ENCODE measurements at regions not wholly inside any gene's neighbourhood (a gene's known extent, or its start where the extent isn't known, plus 50 kb on each side); places are given as distances from the start of the nearest gene placed in this dataset.

- no peak for DNase-seq
These were observed 645.2 kb upstream of the EPHA6 start for GRCh38 chr3:96169111-96169766.

- no peak for DNase-seq
These were observed 641.5 kb upstream of the EPHA6 start for GRCh38 chr3:96172917-96173316.

GRCh38 chr3:96175500-96175899 lies 638.9 kb upstream of the EPHA6 start:
- no peak for DNase-seq

GRCh38 chr3:96182756-96183155 lies 631.6 kb upstream of the EPHA6 start:
- DNase-seq: no peak

GRCh38 chr3:96183871-96184270 lies 630.5 kb upstream of the EPHA6 start:
- DNase-seq: no peak

GRCh38 chr3:96190024-96190616 lies 624.3 kb upstream of the EPHA6 start:
- DNase-seq: no peak

- no peak for DNase-seq
These were observed 621.3 kb upstream of the EPHA6 start for GRCh38 chr3:96192966-96193550.

GRCh38 chr3:96200897-96201296 lies 613.5 kb upstream of the EPHA6 start:
- no peak for DNase-seq

GRCh38 chr3:96201463-96201862 lies 612.9 kb upstream of the EPHA6 start:
- DNase-seq: no peak

GRCh38 chr3:96202181-96202580 lies 612.2 kb upstream of the EPHA6 start:
- DNase-seq: no peak

GRCh38 chr3:96209699-96210098 lies 604.7 kb upstream of the EPHA6 start:
- DNase-seq: no peak

GRCh38 chr3:96213393-96213792 lies 601.0 kb upstream of the EPHA6 start:
- DNase-seq: no peak

- no peak for DNase-seq
These were observed 599.5 kb upstream of the EPHA6 start for GRCh38 chr3:96214941-96215340.

- no peak for DNase-seq
These were observed 588.9 kb upstream of the EPHA6 start for GRCh38 chr3:96225494-96225893.

GRCh38 chr3:96233679-96234078 lies 580.7 kb upstream of the EPHA6 start:
- DNase-seq: no peak

- DNase-seq: no peak
These were observed 577.9 kb upstream of the EPHA6 start for GRCh38 chr3:96236522-96236921.

GRCh38 chr3:96259299-96259698 lies 555.1 kb upstream of the EPHA6 start:
- no peak for DNase-seq

GRCh38 chr3:96264701-96265100 lies 549.7 kb upstream of the EPHA6 start:
- no peak for DNase-seq

- DNase-seq: no peak
These were observed 547.8 kb upstream of the EPHA6 start for GRCh38 chr3:96266395-96267190.

- no peak for DNase-seq
These were observed 546.8 kb upstream of the EPHA6 start for GRCh38 chr3:96267577-96267976.

- DNase-seq: no peak
These were observed 520.3 kb upstream of the EPHA6 start for GRCh38 chr3:96294143-96294542.

- no peak for DNase-seq
These were observed 513.7 kb upstream of the EPHA6 start for GRCh38 chr3:96300743-96301142.

- no peak for DNase-seq
These were observed 495.2 kb upstream of the EPHA6 start for GRCh38 chr3:96319166-96319565.

GRCh38 chr3:96324087-96324486 lies 490.3 kb upstream of the EPHA6 start:
- DNase-seq: no peak

Measured in stimulated activated CD4-positive, alpha-beta T cell treated with anti-CD3 and anti-CD28 coated beads, Interleukin-15, amount 100 ng/mL, for 24 hours (primary cell).